ENCODE measurements at regions not wholly inside any gene's neighbourhood (a gene's known extent, or its start where the extent isn't known, plus 50 kb on each side); places are given as distances from the start of the nearest gene placed in this dataset.

GRCh38 chr20:7399575-7399974, 540.7 kb downstream of the HAO1 start:
- TF ChIP-seq CTCF (optimal IDR thresholded peaks at IDR 0.05 in 1 of 3, IDR thresholded peaks at IDR 0.05 in 1 of 3, conservative IDR thresholded peaks at IDR 0.05 in 1 of 3; ENCODE audit: extremely low read depth in 1 of 3, insufficient read depth in 2 of 3, low read length in 3 of 3): no peak
- no peak for TF ChIP-seq EZH2 (IDR thresholded peaks at IDR 0.05; ENCODE audit: low read length)

Data from keratinocyte (primary cell).